HEK293T (cell line): ENCODE measurements at regions not wholly inside any gene's neighbourhood (a gene's known extent, or its start where the extent isn't known, plus 50 kb on each side); places are given as distances from the start of the nearest gene placed in this dataset.

Source experiments
- CTCF ChIA-PET: fragments of 350-600 bp; formaldehyde crosslinking; extraction: SDS; loops from one replicate; lab custom pipeline; 2021; ENCODE audit warnings: antibody characterized with exemption, inconsistent platforms; lab: Yijun Ruan, JAX
- POLR2A ChIA-PET: fragments of 350-600 bp; formaldehyde crosslinking; extraction: SDS; loops from one replicate; lab custom pipeline; 2020; ENCODE audit warnings: antibody characterized with exemption, inconsistent platforms; lab: Yijun Ruan, JAX
- DNase-seq: peaks from one replicate; pipeline ENCODE4 v3.0.0; 2012; ENCODE audit warnings: mixed read lengths; ENCODE audit errors: extremely low spot score
- ARNT ChIP-seq: fragments of 450-650 bp; IDR thresholded peaks from 2 replicates; pipeline ENCODE4 v1.6.1; 2017; ENCODE audit warnings: mild to moderate bottlenecking
- BHLHE40 ChIP-seq: fragments of 450-650 bp; IDR thresholded peaks from 2 replicates; pipeline ENCODE4 v1.6.1; 2016; ENCODE audit warnings: mild to moderate bottlenecking, moderate library complexity, borderline replicate concordance
- CTBP1 ChIP-seq: fragments of 450-650 bp; IDR thresholded peaks from 2 replicates; pipeline ENCODE4 v1.6.1; 2016; ENCODE audit warnings: borderline replicate concordance
- ELF4 ChIP-seq: fragments of 450-650 bp; IDR thresholded peaks from 2 replicates; pipeline ENCODE4 v1.6.1; 2017; ENCODE audit warnings: antibody characterized with exemption
- FOXA1 ChIP-seq: fragments of 450-650 bp; IDR thresholded peaks from 2 replicates; pipeline ENCODE4 v1.6.1; 2016; ENCODE audit warnings: mild to moderate bottlenecking
- FOXK2 ChIP-seq: fragments of 450-650 bp; IDR thresholded peaks from 2 replicates; pipeline ENCODE4 v1.6.1; 2016; ENCODE audit warnings: mild to moderate bottlenecking
- FOXM1 ChIP-seq: fragments of 450-650 bp; IDR thresholded peaks from 2 replicates; pipeline ENCODE4 v1.6.1; 2017; ENCODE audit warnings: mild to moderate bottlenecking, borderline replicate concordance
- HDGF ChIP-seq: fragments of 450-650 bp; IDR thresholded peaks from 2 replicates; pipeline ENCODE4 v1.6.1; 2017; ENCODE audit warnings: antibody characterized with exemption, borderline replicate concordance
- L3MBTL2 ChIP-seq: fragments of 450-650 bp; conservative IDR thresholded peaks from 2 replicates; pipeline ENCODE4 v1.6.1; 2016; ENCODE audit warnings: mild to moderate bottlenecking
- LEF1 ChIP-seq: fragments of 450-650 bp; IDR thresholded peaks from 2 replicates; pipeline ENCODE4 v1.6.1; 2017; ENCODE audit warnings: mild to moderate bottlenecking, borderline replicate concordance
- NFRKB ChIP-seq: fragments of 450-650 bp; IDR thresholded peaks from 2 replicates; pipeline ENCODE4 v1.6.1; 2016; ENCODE audit warnings: mild to moderate bottlenecking, moderate library complexity
- SP1 ChIP-seq: fragments of 450-650 bp; IDR thresholded peaks from 2 replicates; pipeline ENCODE4 v1.6.1; 2017
- SUZ12 ChIP-seq: fragments of 450-650 bp; IDR thresholded peaks from 2 replicates; pipeline ENCODE4 v1.6.1; 2016; ENCODE audit warnings: mild to moderate bottlenecking
- TARDBP ChIP-seq: fragments of 450-650 bp; IDR thresholded peaks from 2 replicates; pipeline ENCODE4 v1.6.1; 2016
- ZNF384 ChIP-seq: fragments of 450-650 bp; IDR thresholded peaks from 2 replicates; pipeline ENCODE4 v1.6.1; 2016
- TF ChIP-seq, protein P1 (sequence below): fragments of 450-650 bp; IDR thresholded peaks from 2 replicates; pipeline ENCODE4 v1.6.1; 2016

DNA sequence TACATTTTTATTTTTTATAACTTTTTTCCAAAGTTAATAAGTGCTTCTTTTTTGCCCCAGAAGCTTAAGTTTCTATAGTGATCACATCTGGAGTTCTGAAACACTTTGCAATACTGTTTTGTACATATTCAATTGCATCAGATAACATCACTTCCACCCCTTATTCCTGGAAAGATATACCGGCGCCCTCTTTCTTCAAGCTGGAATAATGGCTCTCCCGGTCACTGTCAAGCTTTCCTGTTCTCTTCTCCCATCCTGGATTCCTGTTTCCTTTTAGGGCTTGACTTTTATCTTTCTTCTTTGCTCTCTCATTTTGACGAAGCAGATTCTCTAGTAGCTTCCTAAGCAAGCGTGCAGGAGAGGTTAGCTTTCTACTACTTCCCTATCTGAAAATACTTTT lies 1866.8 kb downstream of the MRPL39 start:
- no peak for DNase-seq
- ChIA-PET POLR2A (no interaction called here), CTCF (no interaction called here)
- no peak for TF ChIP-seq ZNF384
- no peak for TF ChIP-seq ARNT
- TF ChIP-seq, protein P1, sequence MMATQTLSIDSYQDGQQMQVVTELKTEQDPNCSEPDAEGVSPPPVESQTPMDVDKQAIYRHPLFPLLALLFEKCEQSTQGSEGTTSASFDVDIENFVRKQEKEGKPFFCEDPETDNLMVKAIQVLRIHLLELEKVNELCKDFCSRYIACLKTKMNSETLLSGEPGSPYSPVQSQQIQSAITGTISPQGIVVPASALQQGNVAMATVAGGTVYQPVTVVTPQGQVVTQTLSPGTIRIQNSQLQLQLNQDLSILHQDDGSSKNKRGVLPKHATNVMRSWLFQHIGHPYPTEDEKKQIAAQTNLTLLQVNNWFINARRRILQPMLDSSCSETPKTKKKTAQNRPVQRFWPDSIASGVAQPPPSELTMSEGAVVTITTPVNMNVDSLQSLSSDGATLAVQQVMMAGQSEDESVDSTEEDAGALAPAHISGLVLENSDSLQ = no peak
- no peak for TF ChIP-seq FOXM1
- no peak for TF ChIP-seq L3MBTL2
- TF ChIP-seq HDGF = no peak
- no peak for TF ChIP-seq BHLHE40
- TF ChIP-seq NFRKB = no peak
- TF ChIP-seq LEF1 = no peak
- no peak for TF ChIP-seq SUZ12
- TF ChIP-seq FOXK2 = no peak
- no peak for TF ChIP-seq TARDBP
- TF ChIP-seq ELF4 = no peak

GRCh38 chr21:23732776-23733175 lies 1874.5 kb downstream of the MRPL39 start:
- ChIA-PET CTCF (no interaction called here), POLR2A (no interaction called here)
- DNase-seq = no peak
- TF ChIP-seq ELF4 = no peak
- TF ChIP-seq FOXM1 = no peak
- no peak for TF ChIP-seq SUZ12
- TF ChIP-seq L3MBTL2 = no peak
- TF ChIP-seq TARDBP = no peak
- no peak for TF ChIP-seq HDGF
- TF ChIP-seq FOXA1 = no peak
- no peak for TF ChIP-seq ZNF384
- TF ChIP-seq, protein P1 = no peak
- no peak for TF ChIP-seq SP1
- TF ChIP-seq BHLHE40 = no peak
- no peak for TF ChIP-seq ARNT
- no peak for TF ChIP-seq LEF1
- no peak for TF ChIP-seq NFRKB
- TF ChIP-seq FOXK2 = no peak
- no peak for TF ChIP-seq CTBP1

- ChIA-PET POLR2A (no interaction called here), CTCF (no interaction called here)
- no peak for DNase-seq
- TF ChIP-seq FOXM1 (no peak), ZNF384 (no peak), L3MBTL2 (no peak), ELF4 (no peak), FOXA1 (no peak), HDGF (no peak), TARDBP (no peak), LEF1 (no peak), BHLHE40 (no peak), NFRKB (no peak), CTBP1 (no peak), SP1 (no peak), FOXK2 (no peak), SUZ12 (no peak), ARNT (no peak)
- TF ChIP-seq, protein P1 = no peak
These were observed 1878.0 kb downstream of the MRPL39 start for GRCh38 chr21:23729331-23729730.

DNA sequence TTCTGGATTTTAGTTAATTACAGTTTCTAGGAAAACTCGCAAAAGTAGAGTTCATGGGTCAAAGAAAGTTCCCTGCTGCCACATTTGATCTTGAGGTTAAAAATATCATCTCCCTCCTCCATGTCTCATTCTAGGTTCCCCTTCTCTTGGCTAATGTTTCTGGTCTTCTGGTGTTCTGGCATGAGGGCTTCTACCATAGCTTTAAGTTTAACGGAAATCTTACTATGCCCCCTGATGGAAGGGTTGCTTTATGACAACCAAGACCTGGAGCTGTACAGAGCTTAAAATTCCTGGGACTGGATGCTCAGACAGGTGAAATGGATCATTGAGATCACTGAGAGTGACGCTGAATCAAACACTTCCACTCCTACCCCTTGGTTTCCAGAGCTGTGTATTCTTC lies 1881.7 kb downstream of the MRPL39 start:
- POLR2A ChIA-PET = no interaction called here
- peak; percentile 15 for DNase-seq
- CTCF ChIA-PET = interaction anchor here (0.5 kb wide), 1 partner anchor 139 kb away, joined by 3 read pairs; no protein-coding TSS in a partner anchor
- TF ChIP-seq, protein P1 = no peak
- TF ChIP-seq CTBP1 (no peak), BHLHE40 (no peak), FOXK2 (no peak), ELF4 (no peak), SP1 (no peak), LEF1 (no peak), TARDBP (no peak), ARNT (no peak), FOXA1 (no peak), L3MBTL2 (no peak), FOXM1 (no peak), ZNF384 (no peak), SUZ12 (no peak)

- no peak for DNase-seq
- ChIA-PET POLR2A (interaction anchor here (0.7 kb wide), 1 partner anchor 735 kb away, joined by 3 read pairs; no protein-coding TSS in a partner anchor), CTCF (no interaction called here)
- TF ChIP-seq LEF1 = no peak
- no peak for TF ChIP-seq SP1
- TF ChIP-seq TARDBP = no peak
- TF ChIP-seq FOXK2 = no peak
- TF ChIP-seq ARNT = no peak
- TF ChIP-seq BHLHE40 = no peak
- TF ChIP-seq FOXA1 = no peak
- TF ChIP-seq L3MBTL2 = no peak
- TF ChIP-seq ZNF384 = no peak
- TF ChIP-seq CTBP1 = no peak
- TF ChIP-seq, protein P1 = no peak
- TF ChIP-seq SUZ12 = no peak
- no peak for TF ChIP-seq ELF4
These were observed 1888.6 kb downstream of the MRPL39 start for GRCh38 chr21:23718446-23719285.
